ENCODE measurements at regions not wholly inside any gene's neighbourhood (a gene's known extent, or its start where the extent isn't known, plus 50 kb on each side); places are given as distances from the start of the nearest gene placed in this dataset.

DNA sequence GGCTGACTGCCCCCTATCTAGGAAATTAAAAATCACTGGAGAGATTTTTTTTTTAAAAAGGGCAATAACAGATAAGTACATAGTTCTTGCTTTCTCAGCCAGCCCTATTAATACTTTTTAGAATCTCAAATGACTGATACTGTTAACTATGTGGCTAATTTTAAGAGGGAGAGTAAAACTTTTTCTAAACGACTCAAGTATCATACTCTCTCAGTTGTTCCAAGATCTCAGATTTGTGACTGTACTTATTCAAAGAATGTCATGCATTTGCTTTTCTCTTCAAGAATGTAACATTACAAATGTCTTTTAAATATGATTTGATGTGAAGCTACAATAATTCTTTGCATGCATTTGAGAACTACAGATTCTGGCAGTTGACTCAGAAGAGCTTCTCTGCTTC, 55.4 kb upstream of the RAB11FIP2 start:
- no peak for DNase-seq

DNA sequence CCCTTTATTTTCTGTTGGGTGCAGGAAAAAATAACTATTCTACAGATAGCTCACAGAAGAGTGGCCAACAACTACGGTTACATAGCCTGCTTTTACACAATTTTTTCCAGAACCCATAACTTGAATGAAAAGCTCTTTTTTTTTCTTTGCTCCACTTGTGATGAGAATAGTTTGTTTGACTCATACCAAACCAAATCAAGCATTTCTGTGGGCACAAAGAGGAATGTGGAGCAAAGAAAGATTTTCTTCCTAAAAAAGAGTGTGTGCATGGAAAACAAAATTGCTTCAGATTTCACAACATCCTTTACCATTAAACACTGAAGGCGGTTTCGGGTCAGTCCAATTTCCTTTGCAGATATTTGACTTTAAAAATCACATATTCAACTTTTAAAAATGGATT, 54.8 kb upstream of the RAB11FIP2 start:
- DNase-seq = no peak

Measured in NCI-H524 treated with DMSO at 0.1 percent for 48 hours (cell line).